ENCODE measurements at regions not wholly inside any gene's neighbourhood (a gene's known extent, or its start where the extent isn't known, plus 50 kb on each side); places are given as distances from the start of the nearest gene placed in this dataset.

GRCh38 chr2:217738061-217738460, 264.7 kb downstream of the TNS1 start:
- no peaks in the 10 kb centered on the region for H3K36me3 ChIP-seq (replicated peaks in 1 of 2; ENCODE audit: control extremely low read depth in 1 of 2, control insufficient read depth in 1 of 2, extremely low read depth in 1 of 2, insufficient read depth in 2 of 2, low read length in 1 of 2)
- no peak overlapping the region for H3K9ac ChIP-seq (ENCODE audit: low read length)
- no peak for DNase-seq
- H3K4me1 Mint-ChIP-seq = peaks cover 11% of the 10 kb centered on the region
- H3K9me3 Mint-ChIP-seq (ENCODE audit: insufficient read depth) = no peaks in the 10 kb centered on the region
- ChIA-PET CTCF (no interaction called here), POLR2A (no interaction called here)
- H2AFZ ChIP-seq (ENCODE audit: insufficient read depth, low read depth, low read length, poor library complexity, severe bottlenecking) = no peak overlapping the region
- no peaks in the 10 kb centered on the region for H4K20me1 ChIP-seq (ENCODE audit: control insufficient read depth, insufficient read depth, low read length, poor library complexity, severe bottlenecking)
- H3K4me1 ChIP-seq (ENCODE audit: control insufficient read depth in 2 of 2, insufficient read depth in 2 of 2, low read length in 2 of 2) = no peaks in the 10 kb centered on the region
- no peaks in the 10 kb centered on the region for H3K79me2 ChIP-seq (ENCODE audit: control insufficient read depth, insufficient read depth, low read length)
- no peak for ATAC-seq (ENCODE audit: low read depth)
- WGBS (ENCODE audit: insufficient coverage) = 89% methylated on average over 3 of the region's 3 CpGs
- H3K9me3 ChIP-seq (ENCODE audit: control extremely low read depth in 1 of 3, control insufficient read depth in 2 of 3, insufficient read depth in 1 of 3, low read length in 2 of 3) = no peaks in the 10 kb centered on the region
- H3K4me2 ChIP-seq (replicated peaks; ENCODE audit: low read depth, low read length, poor library complexity, severe bottlenecking) = no peak overlapping the region
- no peak overlapping the region for H3K27ac ChIP-seq (ENCODE audit: low read length in 2 of 2)
- no peak overlapping the region for H3K4me3 ChIP-seq (ENCODE audit: control extremely low read depth in 1 of 5, extremely low read depth in 1 of 5, insufficient read depth in 1 of 5, low read depth in 2 of 5, low read length in 4 of 5)
- H3K27ac Mint-ChIP-seq = no peak overlapping the region
- TF ChIP-seq EZH2 (IDR thresholded peaks at IDR 0.05; ENCODE audit: borderline replicate concordance, insufficient read depth, low read depth, low read length, poor library complexity, severe bottlenecking) (no peak), CTCF (IDR thresholded peaks at IDR 0.05) (no peak)
- H3K27me3 ChIP-seq (replicated peaks in 1 of 4; ENCODE audit: control extremely low read depth in 1 of 4, control insufficient read depth in 3 of 4, insufficient read depth in 4 of 4, low read length in 3 of 4) = peaks cover 0 to 10% (median 0%) of the 10 kb centered on the region in 4 experiments
- H3K27me3 Mint-ChIP-seq = peaks cover 9% of the 10 kb centered on the region
- no peak overlapping the region for H3K4me3 Mint-ChIP-seq
- intact Hi-C loops (cut with micrococcal nuclease) = no loop called here

- Histone ChIP-seq H3K4me3 (ENCODE audit: control extremely low read depth in 1 of 5, extremely low read depth in 1 of 5, insufficient read depth in 1 of 5, low read depth in 2 of 5, low read length in 4 of 5) (no peak overlapping the region), H4K20me1 (ENCODE audit: control insufficient read depth, insufficient read depth, low read length, poor library complexity, severe bottlenecking) (no peaks in the 10 kb centered on the region), H3K36me3 (replicated peaks in 1 of 2; ENCODE audit: control extremely low read depth in 1 of 2, control insufficient read depth in 1 of 2, extremely low read depth in 1 of 2, insufficient read depth in 2 of 2, low read length in 1 of 2) (no peaks in the 10 kb centered on the region), H3K79me2 (ENCODE audit: control insufficient read depth, insufficient read depth, low read length) (no peaks in the 10 kb centered on the region), H3K4me2 (replicated peaks; ENCODE audit: low read depth, low read length, poor library complexity, severe bottlenecking) (no peak overlapping the region), H3K9me3 (ENCODE audit: control extremely low read depth in 1 of 3, control insufficient read depth in 2 of 3, insufficient read depth in 1 of 3, low read length in 2 of 3) (no peaks in the 10 kb centered on the region), H3K9ac (ENCODE audit: low read length) (no peak overlapping the region), H3K4me1 (ENCODE audit: control insufficient read depth in 2 of 2, insufficient read depth in 2 of 2, low read length in 2 of 2) (no peaks in the 10 kb centered on the region), H3K27me3 (replicated peaks in 1 of 4; ENCODE audit: control extremely low read depth in 1 of 4, control insufficient read depth in 3 of 4, insufficient read depth in 4 of 4, low read length in 3 of 4) (peaks cover 0 to 15% (median 0%) of the 10 kb centered on the region in 4 experiments), H3K27ac (ENCODE audit: low read length in 2 of 2) (no peak overlapping the region), H2AFZ (ENCODE audit: insufficient read depth, low read depth, low read length, poor library complexity, severe bottlenecking) (no peak overlapping the region)
- no peak overlapping the region for H3K4me3 Mint-ChIP-seq
- intact Hi-C loops (cut with micrococcal nuclease) = no loop called here
- ChIA-PET POLR2A (no interaction called here), CTCF (no interaction called here)
- WGBS (ENCODE audit: insufficient coverage) = 86% methylated on average over 2 of the region's 3 CpGs
- H3K4me1 Mint-ChIP-seq = peaks cover 6% of the 10 kb centered on the region
- TF ChIP-seq EZH2 (IDR thresholded peaks at IDR 0.05; ENCODE audit: borderline replicate concordance, insufficient read depth, low read depth, low read length, poor library complexity, severe bottlenecking) = no peak
- TF ChIP-seq CTCF (IDR thresholded peaks at IDR 0.05) = no peak
- H3K27ac Mint-ChIP-seq = no peak overlapping the region
- no peaks in the 10 kb centered on the region for H3K9me3 Mint-ChIP-seq (ENCODE audit: insufficient read depth)
- peaks cover 14% of the 10 kb centered on the region for H3K27me3 Mint-ChIP-seq
- DNase-seq (no peak), ATAC-seq (ENCODE audit: low read depth) (no peak)
These were observed 265.8 kb downstream of the TNS1 start for GRCh38 chr2:217736776-217737550.
